ENCODE measurements at regions not wholly inside any gene's neighbourhood (a gene's known extent, or its start where the extent isn't known, plus 50 kb on each side); places are given as distances from the start of the nearest gene placed in this dataset.

- Histone ChIP-seq H3K4me3 (ENCODE audit: low read depth in 1 of 3, low read length in 3 of 3) (no peak overlapping the region), H3K36me3 (ENCODE audit: control insufficient read depth in 3 of 3, insufficient read depth in 2 of 3, low read depth in 1 of 3, low read length in 3 of 3) (no peaks in the 10 kb centered on the region), H3K27me3 (ENCODE audit: control insufficient read depth in 3 of 3, insufficient read depth in 3 of 3, low read length in 3 of 3) (no peaks in the 10 kb centered on the region), H3K4me1 (ENCODE audit: control insufficient read depth in 3 of 3, insufficient read depth in 2 of 3, low read depth in 1 of 3, low read length in 2 of 3) (no peaks in the 10 kb centered on the region), H3K27ac (ENCODE audit: low read depth in 1 of 3, low read length in 2 of 3) (no peak overlapping the region), H3K9me3 (ENCODE audit: control insufficient read depth in 2 of 2, insufficient read depth in 1 of 2, low read depth in 1 of 2, low read length in 1 of 2) (no peaks in the 10 kb centered on the region)
- whole genome bisulfite sequencing, 3 donors, result 88 to 92% (median 90%) methylated on average over 10 of the region's 10 CpGs
- FAIRE-seq, result no peak
- DNase-seq, result no peak
Measured at GRCh38 chr16:86946981-86947380, 368.6 kb downstream of the FOXL1 start.

- Histone ChIP-seq H3K27me3 (ENCODE audit: control insufficient read depth in 3 of 3, insufficient read depth in 3 of 3, low read length in 3 of 3) (no peaks in the 10 kb centered on the region), H3K4me1 (ENCODE audit: control insufficient read depth in 3 of 3, insufficient read depth in 2 of 3, low read depth in 1 of 3, low read length in 2 of 3) (no peaks in the 10 kb centered on the region), H3K27ac (ENCODE audit: low read depth in 1 of 3, low read length in 2 of 3) (no peak overlapping the region), H3K36me3 (ENCODE audit: control insufficient read depth in 3 of 3, insufficient read depth in 2 of 3, low read depth in 1 of 3, low read length in 3 of 3) (no peaks in the 10 kb centered on the region), H3K9me3 (ENCODE audit: control insufficient read depth in 2 of 2, insufficient read depth in 1 of 2, low read depth in 1 of 2, low read length in 1 of 2) (peaks cover 0 to 4% of the 10 kb centered on the region in 2 donors), H3K4me3 (ENCODE audit: low read depth in 1 of 3, low read length in 3 of 3) (no peak overlapping the region)
- 77 to 92% (median 84%) methylated on average over 12 of the region's 12 CpGs for WGBS, 3 donors
- DNase-seq (no peak), FAIRE-seq (no peak)
Measured at GRCh38 chr16:86948046-86948445, 369.1 kb downstream of the C16orf95 start.

GRCh38 chr16:86949116-86949515, 368.1 kb downstream of the C16orf95 start:
- H3K36me3 ChIP-seq (ENCODE audit: control insufficient read depth in 3 of 3, insufficient read depth in 2 of 3, low read depth in 1 of 3, low read length in 3 of 3), result no peaks in the 10 kb centered on the region
- no peak for FAIRE-seq

GRCh38 chr16:86949630-86950029, 367.6 kb downstream of the C16orf95 start:
- 85 to 89% (median 86%) methylated on average over 3 of the region's 3 CpGs for WGBS, 3 donors
- Histone ChIP-seq H3K27ac (ENCODE audit: low read depth in 1 of 3, low read length in 2 of 3) (no peak overlapping the region), H3K9me3 (ENCODE audit: control insufficient read depth in 2 of 2, insufficient read depth in 1 of 2, low read depth in 1 of 2, low read length in 1 of 2) (peaks cover 0 to 7% of the 10 kb centered on the region in 2 donors), H3K36me3 (ENCODE audit: control insufficient read depth in 3 of 3, insufficient read depth in 2 of 3, low read depth in 1 of 3, low read length in 3 of 3) (no peaks in the 10 kb centered on the region), H3K27me3 (ENCODE audit: control insufficient read depth in 3 of 3, insufficient read depth in 3 of 3, low read length in 3 of 3) (no peaks in the 10 kb centered on the region), H3K4me3 (ENCODE audit: low read depth in 1 of 3, low read length in 3 of 3) (no peak overlapping the region), H3K4me1 (ENCODE audit: control insufficient read depth in 3 of 3, insufficient read depth in 2 of 3, low read depth in 1 of 3, low read length in 2 of 3) (no peaks in the 10 kb centered on the region)
- DNase-seq, result no peak
- FAIRE-seq, result no peak

More at GRCh38 chr16:86949116-86949515, 368.1 kb downstream of the C16orf95 start:
- Histone ChIP-seq H3K27me3 (ENCODE audit: control insufficient read depth in 3 of 3, insufficient read depth in 3 of 3, low read length in 3 of 3) (no peaks in the 10 kb centered on the region), H3K4me1 (ENCODE audit: control insufficient read depth in 3 of 3, insufficient read depth in 2 of 3, low read depth in 1 of 3, low read length in 2 of 3) (no peaks in the 10 kb centered on the region), H3K4me3 (ENCODE audit: low read depth in 1 of 3, low read length in 3 of 3) (no peak overlapping the region), H3K9me3 (ENCODE audit: control insufficient read depth in 2 of 2, insufficient read depth in 1 of 2, low read depth in 1 of 2, low read length in 1 of 2) (peaks cover 0 to 7% of the 10 kb centered on the region in 2 donors), H3K27ac (ENCODE audit: low read depth in 1 of 3, low read length in 2 of 3) (no peak overlapping the region)
- WGBS, 3 donors, result 56 to 60% (median 58%) methylated on average over 14 of the region's 14 CpGs
- no peak for DNase-seq

- Histone ChIP-seq H3K4me3 (ENCODE audit: low read depth in 1 of 3, low read length in 3 of 3) (no peak overlapping the region), H3K36me3 (ENCODE audit: control insufficient read depth in 3 of 3, insufficient read depth in 2 of 3, low read depth in 1 of 3, low read length in 3 of 3) (no peaks in the 10 kb centered on the region), H3K9me3 (ENCODE audit: control insufficient read depth in 2 of 2, insufficient read depth in 1 of 2, low read depth in 1 of 2, low read length in 1 of 2) (peaks cover 0 to 7% of the 10 kb centered on the region in 2 donors), H3K27me3 (ENCODE audit: control insufficient read depth in 3 of 3, insufficient read depth in 3 of 3, low read length in 3 of 3) (peaks cover 0 to under 1% (median 0%) of the 10 kb centered on the region in 3 donors), H3K27ac (ENCODE audit: low read depth in 1 of 3, low read length in 2 of 3) (no peak overlapping the region), H3K4me1 (ENCODE audit: control insufficient read depth in 3 of 3, insufficient read depth in 2 of 3, low read depth in 1 of 3, low read length in 2 of 3) (no peaks in the 10 kb centered on the region)
- FAIRE-seq, result no peak
- DNase-seq, result no peak
- 92 to 96% (median 95%) methylated on average over 7 of the region's 7 CpGs for WGBS, 3 donors
Measured at GRCh38 chr16:86951041-86951822, 366.0 kb downstream of the C16orf95 start.

- WGBS, 3 donors, result 75 to 79% (median 76%) methylated on average over 13 of the region's 13 CpGs
Measured at GRCh38 chr16:86951831-86952598, 365.2 kb downstream of the C16orf95 start.

GRCh38 chr16:86952769-86953168, 364.4 kb downstream of the C16orf95 start:
- peaks cover 0 to 7% of the 10 kb centered on the region in 2 donors for H3K9me3 ChIP-seq (ENCODE audit: control insufficient read depth in 2 of 2, insufficient read depth in 1 of 2, low read depth in 1 of 2, low read length in 1 of 2)
- H3K4me3 ChIP-seq (ENCODE audit: low read depth in 1 of 3, low read length in 3 of 3), result no peak overlapping the region
- FAIRE-seq (no peak), DNase-seq (no peak)
- H3K27me3 ChIP-seq (ENCODE audit: control insufficient read depth in 3 of 3, insufficient read depth in 3 of 3, low read length in 3 of 3), result peaks cover 0 to 3% (median 0%) of the 10 kb centered on the region in 3 donors
- no peaks in the 10 kb centered on the region for H3K36me3 ChIP-seq (ENCODE audit: control insufficient read depth in 3 of 3, insufficient read depth in 2 of 3, low read depth in 1 of 3, low read length in 3 of 3)
- no peak overlapping the region for H3K27ac ChIP-seq (ENCODE audit: low read depth in 1 of 3, low read length in 2 of 3)
- H3K4me1 ChIP-seq (ENCODE audit: control insufficient read depth in 3 of 3, insufficient read depth in 2 of 3, low read depth in 1 of 3, low read length in 2 of 3), result no peaks in the 10 kb centered on the region

More at GRCh38 chr16:86951831-86952598, 365.2 kb downstream of the C16orf95 start:
- Histone ChIP-seq H3K36me3 (ENCODE audit: control insufficient read depth in 3 of 3, insufficient read depth in 2 of 3, low read depth in 1 of 3, low read length in 3 of 3) (no peaks in the 10 kb centered on the region), H3K4me3 (ENCODE audit: low read depth in 1 of 3, low read length in 3 of 3) (no peak overlapping the region), H3K4me1 (ENCODE audit: control insufficient read depth in 3 of 3, insufficient read depth in 2 of 3, low read depth in 1 of 3, low read length in 2 of 3) (no peaks in the 10 kb centered on the region), H3K9me3 (ENCODE audit: control insufficient read depth in 2 of 2, insufficient read depth in 1 of 2, low read depth in 1 of 2, low read length in 1 of 2) (peaks cover 0 to 7% of the 10 kb centered on the region in 2 donors), H3K27me3 (ENCODE audit: control insufficient read depth in 3 of 3, insufficient read depth in 3 of 3, low read length in 3 of 3) (peaks cover 0 to 3% (median 0%) of the 10 kb centered on the region in 3 donors), H3K27ac (ENCODE audit: low read depth in 1 of 3, low read length in 2 of 3) (no peak overlapping the region)
- FAIRE-seq (no peak), DNase-seq (no peak)

GRCh38 chr16:86953631-86954391, 363.4 kb downstream of the C16orf95 start:
- DNase-seq (no peak), FAIRE-seq (no peak)
- H3K36me3 ChIP-seq (ENCODE audit: control insufficient read depth in 3 of 3, insufficient read depth in 2 of 3, low read depth in 1 of 3, low read length in 3 of 3), result no peaks in the 10 kb centered on the region
- H3K9me3 ChIP-seq (ENCODE audit: control insufficient read depth in 2 of 2, insufficient read depth in 1 of 2, low read depth in 1 of 2, low read length in 1 of 2), result peaks cover 0 to 7% of the 10 kb centered on the region in 2 donors
- H3K4me3 ChIP-seq (ENCODE audit: low read depth in 1 of 3, low read length in 3 of 3), result no peak overlapping the region
- no peaks in the 10 kb centered on the region for H3K4me1 ChIP-seq (ENCODE audit: control insufficient read depth in 3 of 3, insufficient read depth in 2 of 3, low read depth in 1 of 3, low read length in 2 of 3)
- 53 to 62% (median 61%) methylated on average over 27 to 29 of the region's 29 CpGs for WGBS, 3 donors
- H3K27me3 ChIP-seq (ENCODE audit: control insufficient read depth in 3 of 3, insufficient read depth in 3 of 3, low read length in 3 of 3), result peaks cover 0 to 3% (median 2%) of the 10 kb centered on the region in 3 donors
- H3K27ac ChIP-seq (ENCODE audit: low read depth in 1 of 3, low read length in 2 of 3), result no peak overlapping the region

All from small intestine (tissue), 7 donors.